GM06990 (cell line): ENCODE measurements at regions not wholly inside any gene's neighbourhood (a gene's known extent, or its start where the extent isn't known, plus 50 kb on each side); places are given as distances from the start of the nearest gene placed in this dataset.
"Not testable (repeated sequence)": the region's sequence is repeated elsewhere in the genome, so short reads cannot be mapped to it uniquely, and the experiment has no call there.

Experiments used
- DNase-seq: peaks from one replicate; pipeline ENCODE4 v3.0.0-alpha.2; 2011; ENCODE audit not compliant: insufficient read length; ENCODE audit errors: extremely low read depth
- H3K27me3 ChIP-seq: replicated peaks from 2 replicates; pipeline ENCODE4 v1.6.0; 2011; ENCODE audit warnings: low read length; ENCODE audit not compliant: control insufficient read depth, insufficient read depth
- H3K36me3 ChIP-seq: 2 replicates; pipeline ENCODE4 v1.5.1; 2011; ENCODE audit warnings: low read length; ENCODE audit not compliant: control insufficient read depth, insufficient read depth
- H3K4me3 ChIP-seq: replicated peaks from 2 replicates; pipeline ENCODE4 v1.5.1; 2011; ENCODE audit warnings: low read depth, mild to moderate bottlenecking, control low read depth, low read length
- CTCF ChIP-seq: IDR thresholded peaks from 2 replicates; pipeline ENCODE4 v1.5.1; 2011; ENCODE audit warnings: low read length, control low read depth, mild to moderate bottlenecking, inconsistent platforms; ENCODE audit not compliant: insufficient read depth, poor library complexity, severe bottlenecking

- Histone ChIP-seq H3K4me3 (no peak overlapping the region), H3K27me3 (no peaks in the 10 kb centered on the region), H3K36me3 (no peaks in the 10 kb centered on the region)
- TF ChIP-seq CTCF = no peak
- no peak for DNase-seq
Observed at GRCh38 chr2:77712601-77713000, 190.4 kb upstream of the LRRTM4 start.

GRCh38 chr2:77713412-77713811, 191.2 kb upstream of the LRRTM4 start:
- no peak for DNase-seq
- no peak for TF ChIP-seq CTCF
- H3K27me3 ChIP-seq = no peaks in the 10 kb centered on the region
- H3K36me3 ChIP-seq = no peaks in the 10 kb centered on the region
- H3K4me3 ChIP-seq = no peak overlapping the region

- Histone ChIP-seq H3K4me3 (no peak overlapping the region), H3K27me3 (no peaks in the 10 kb centered on the region), H3K36me3 (no peaks in the 10 kb centered on the region)
- TF ChIP-seq CTCF = no peak
- no peak for DNase-seq
Observed at GRCh38 chr2:77720115-77720514, 197.9 kb upstream of the LRRTM4 start.

GRCh38 chr2:77721593-77721992, 199.4 kb upstream of the LRRTM4 start:
- Histone ChIP-seq H3K36me3 (no peaks in the 10 kb centered on the region), H3K27me3 (no peaks in the 10 kb centered on the region), H3K4me3 (no peak overlapping the region)
- no peak for TF ChIP-seq CTCF
- no peak for DNase-seq

- no peak for TF ChIP-seq CTCF
- H3K27me3 ChIP-seq = no peaks in the 10 kb centered on the region
- H3K4me3 ChIP-seq = no peak overlapping the region
- no peaks in the 10 kb centered on the region for H3K36me3 ChIP-seq
- no peak for DNase-seq
Observed at GRCh38 chr2:77725045-77725444, 202.9 kb upstream of the LRRTM4 start.

DNA sequence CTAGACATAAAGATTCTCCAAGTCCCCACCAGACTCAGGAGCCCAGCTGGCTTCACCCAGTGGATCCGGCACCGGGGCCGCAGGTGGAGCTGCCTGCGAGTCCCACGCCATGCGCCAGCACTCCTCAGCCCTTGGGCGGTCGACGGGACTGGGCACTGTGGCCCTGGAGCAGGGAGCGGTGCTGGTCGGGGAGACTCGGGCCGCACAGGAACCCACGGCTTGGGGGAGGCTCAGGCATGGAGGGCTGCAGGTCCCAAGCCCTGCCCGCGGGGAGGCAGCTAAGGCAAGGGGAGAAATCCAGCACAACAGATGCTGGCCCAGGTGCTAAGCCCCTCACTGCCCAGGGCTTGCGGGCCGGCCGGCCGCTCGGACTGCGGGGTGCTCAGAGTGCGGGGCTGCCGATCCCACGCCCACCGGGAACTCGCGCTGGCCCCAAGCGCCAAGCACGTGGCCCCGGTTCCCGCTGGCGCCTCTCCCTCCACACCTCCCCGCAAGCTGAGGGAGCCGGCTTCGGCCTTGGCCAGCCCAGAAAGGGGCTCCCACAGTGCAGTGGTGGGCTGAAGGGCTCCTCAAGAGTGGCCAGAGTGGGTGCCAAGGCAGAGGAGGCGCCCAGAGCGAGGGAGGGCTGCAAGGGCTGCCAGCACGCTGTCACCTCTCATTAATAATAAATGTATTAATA, 212.6 kb upstream of the LRRTM4 start:
- H3K4me3 ChIP-seq, DNase-seq, H3K27me3 ChIP-seq, H3K36me3 ChIP-seq: not testable (repeated sequence)
